AG04449 (cell line): ENCODE measurements at regions not wholly inside any gene's neighbourhood (a gene's known extent, or its start where the extent isn't known, plus 50 kb on each side); places are given as distances from the start of the nearest gene placed in this dataset.

ENCODE experiments used
- CTCF ChIA-PET: fragments of 350-600 bp; formaldehyde crosslinking; extraction: SDS; loops from one replicate; lab custom pipeline; 2021; ENCODE audit warnings: antibody characterized with exemption; lab: Yijun Ruan, JAX
- POLR2A ChIA-PET: fragments of 400-600, 350-600 bp; formaldehyde crosslinking; extraction: SDS; loops from one replicate; lab custom pipeline; 2020; ENCODE audit warnings: antibody characterized with exemption, inconsistent platforms; lab: Yijun Ruan, JAX
- DNase-seq: peaks from one replicate; pipeline ENCODE4 v3.0.0-alpha.2; 2010; ENCODE audit warnings: low read depth, low spot score
- H3K4me3 ChIP-seq: 2 replicates; pipeline ENCODE4 v1.5.1; 2011; ENCODE audit warnings: low read depth, mild to moderate bottlenecking, control low read depth, low read length
- CTCF ChIP-seq: IDR thresholded peaks from one replicate; pipeline ENCODE4 v1.5.1; 2011; ENCODE audit warnings: mild to moderate bottlenecking, moderate library complexity, low read length, control low read depth, inconsistent platforms; ENCODE audit not compliant: insufficient read depth; ENCODE audit errors: missing control alignments

GRCh38 chr12:107251288-107251687 is 157.9 kb upstream of the CRY1 start:
- TF ChIP-seq CTCF: no peak
- ChIA-PET POLR2A (no interaction called here), CTCF (no interaction called here)
- DNase-seq: no peak
- H3K4me3 ChIP-seq: no peak overlapping the region

DNA sequence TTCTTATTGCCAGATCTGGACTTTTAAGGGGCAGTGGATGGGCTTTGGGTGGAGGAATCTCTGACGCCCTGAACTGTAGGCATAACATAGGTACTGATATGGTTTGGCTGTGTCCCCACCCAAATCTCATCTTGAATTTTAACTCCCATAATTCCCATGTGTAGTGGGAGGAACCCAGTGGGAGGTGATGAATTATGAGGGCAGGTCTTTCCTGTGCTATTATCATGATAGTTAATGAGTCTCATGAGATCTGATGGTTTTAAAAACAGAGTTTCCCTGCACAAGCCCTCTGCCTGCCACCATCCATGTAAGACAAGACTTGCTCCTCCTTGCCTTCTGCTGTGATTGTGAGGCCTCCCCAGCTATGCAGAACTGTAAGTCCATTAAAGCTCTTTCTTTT is 160.0 kb upstream of the CRY1 start:
- no peak overlapping the region for H3K4me3 ChIP-seq
- CTCF ChIA-PET: interaction anchor here (1.6 kb wide), 1 partner anchor 356 kb away, joined by 3 read pairs; no protein-coding TSS in a partner anchor
- POLR2A ChIA-PET: no interaction called here
- DNase-seq: no peak
- TF ChIP-seq CTCF: no peak

GRCh38 chr12:107254258-107254856 is 161.0 kb upstream of the CRY1 start:
- ChIA-PET CTCF (interaction anchor here (1.3 to 1.6 kb wide), 2 partner anchors 14 to 355 kb away, joined by 3 to 4 read pairs; no protein-coding TSS in a partner anchor), POLR2A (no interaction called here)
- no peak overlapping the region for H3K4me3 ChIP-seq
- DNase-seq: no peak
- no peak for TF ChIP-seq CTCF

GRCh38 chr12:107258780-107259179 is 165.4 kb upstream of the CRY1 start:
- H3K4me3 ChIP-seq: no peak overlapping the region
- POLR2A ChIA-PET: no interaction called here
- CTCF ChIA-PET: no interaction called here
- TF ChIP-seq CTCF: no peak
- DNase-seq: no peak

GRCh38 chr12:107263980-107264379 is 170.6 kb upstream of the CRY1 start:
- CTCF ChIA-PET: no interaction called here
- no peak overlapping the region for H3K4me3 ChIP-seq
- no peak for TF ChIP-seq CTCF
- POLR2A ChIA-PET: no interaction called here
- DNase-seq: no peak

- no peak overlapping the region for H3K4me3 ChIP-seq
- no peak for TF ChIP-seq CTCF
- POLR2A ChIA-PET: no interaction called here
- no peak for DNase-seq
- CTCF ChIA-PET: no interaction called here
These were observed 171.3 kb upstream of the CRY1 start for GRCh38 chr12:107264667-107265066.
